ENCODE measurements at regions not wholly inside any gene's neighbourhood (a gene's known extent, or its start where the extent isn't known, plus 50 kb on each side); places are given as distances from the start of the nearest gene placed in this dataset.

DNA sequence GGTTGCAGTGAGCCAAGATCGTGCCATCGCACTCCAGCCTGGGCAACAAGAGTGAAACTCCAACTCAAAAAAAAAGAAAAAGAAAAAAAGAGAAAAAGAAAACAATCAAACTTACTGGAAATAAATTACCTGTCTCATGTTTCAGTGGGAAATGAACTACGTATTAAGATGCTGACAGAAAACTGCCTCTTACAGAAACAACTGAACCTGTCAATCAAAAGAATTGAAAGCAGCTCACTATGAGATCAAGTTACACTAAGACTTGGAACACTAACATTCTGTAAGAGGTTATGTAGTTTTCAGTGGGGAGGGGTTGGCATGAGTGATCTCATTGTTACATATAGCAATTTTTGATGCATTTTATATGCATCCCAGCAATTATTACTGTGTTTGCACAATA, 64.4 kb upstream of the SPATA31E1 start:
- TF ChIP-seq, protein P1, sequence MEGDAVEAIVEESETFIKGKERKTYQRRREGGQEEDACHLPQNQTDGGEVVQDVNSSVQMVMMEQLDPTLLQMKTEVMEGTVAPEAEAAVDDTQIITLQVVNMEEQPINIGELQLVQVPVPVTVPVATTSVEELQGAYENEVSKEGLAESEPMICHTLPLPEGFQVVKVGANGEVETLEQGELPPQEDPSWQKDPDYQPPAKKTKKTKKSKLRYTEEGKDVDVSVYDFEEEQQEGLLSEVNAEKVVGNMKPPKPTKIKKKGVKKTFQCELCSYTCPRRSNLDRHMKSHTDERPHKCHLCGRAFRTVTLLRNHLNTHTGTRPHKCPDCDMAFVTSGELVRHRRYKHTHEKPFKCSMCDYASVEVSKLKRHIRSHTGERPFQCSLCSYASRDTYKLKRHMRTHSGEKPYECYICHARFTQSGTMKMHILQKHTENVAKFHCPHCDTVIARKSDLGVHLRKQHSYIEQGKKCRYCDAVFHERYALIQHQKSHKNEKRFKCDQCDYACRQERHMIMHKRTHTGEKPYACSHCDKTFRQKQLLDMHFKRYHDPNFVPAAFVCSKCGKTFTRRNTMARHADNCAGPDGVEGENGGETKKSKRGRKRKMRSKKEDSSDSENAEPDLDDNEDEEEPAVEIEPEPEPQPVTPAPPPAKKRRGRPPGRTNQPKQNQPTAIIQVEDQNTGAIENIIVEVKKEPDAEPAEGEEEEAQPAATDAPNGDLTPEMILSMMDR (conservative IDR thresholded peaks at IDR 0.05) = no peak
- no peak overlapping the region for H3K27ac ChIP-seq

DNA sequence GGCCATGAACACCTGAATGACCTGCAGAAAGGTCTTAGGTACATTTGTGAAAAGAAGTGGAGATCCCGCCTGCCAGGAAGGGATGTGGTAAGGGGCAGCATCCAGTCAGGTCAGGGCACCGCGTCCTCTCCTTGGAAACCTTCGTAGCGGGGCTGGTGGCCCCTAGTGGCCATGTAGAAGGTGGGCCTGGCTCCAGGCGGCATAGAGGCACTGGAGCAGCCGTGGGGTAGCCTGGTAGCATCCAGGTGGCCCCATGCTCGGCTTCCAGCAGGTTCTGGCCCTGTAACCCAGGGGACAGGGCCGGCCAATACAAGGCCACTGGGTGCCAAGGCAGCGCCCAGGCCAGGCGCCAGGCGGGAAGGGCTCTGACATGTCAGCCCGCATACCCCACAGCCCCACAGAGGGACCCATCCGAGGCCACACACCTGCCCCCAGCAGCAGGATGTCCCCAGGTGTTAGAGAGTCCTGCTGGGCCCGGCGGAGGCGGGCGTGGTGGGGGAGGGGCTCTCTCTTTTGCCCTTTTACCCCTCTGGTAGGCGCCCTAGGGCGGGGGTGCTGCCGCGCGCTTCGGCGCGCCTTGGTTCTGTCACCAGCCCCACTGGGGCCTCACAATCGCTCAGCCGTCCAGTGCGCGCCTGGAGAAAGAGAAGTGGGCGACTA, 58.3 kb upstream of the SPATA31E1 start:
- TF ChIP-seq, protein P1 (conservative IDR thresholded peaks at IDR 0.05) = no peak
- H3K27ac ChIP-seq = no peak overlapping the region

DNA sequence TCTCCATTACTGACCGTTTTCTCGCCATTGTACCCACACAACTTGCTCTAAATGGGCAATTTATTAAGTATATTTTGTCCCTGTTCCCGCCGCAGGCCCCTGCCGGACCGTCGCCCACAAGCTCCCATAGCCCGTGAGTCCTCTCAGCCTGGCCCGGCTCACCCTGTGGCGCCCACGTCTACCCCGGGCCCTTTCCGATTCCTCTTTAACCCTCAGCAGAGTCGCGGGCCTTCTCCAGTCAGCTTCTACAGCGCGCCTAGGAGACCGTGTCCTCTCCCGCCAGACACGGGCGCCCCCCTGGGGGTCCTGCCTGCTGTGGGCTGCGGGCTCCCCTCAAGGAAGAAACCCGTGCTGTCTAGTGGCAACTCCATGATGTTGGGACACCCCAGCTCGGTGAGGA, 57.8 kb upstream of the SPATA31E1 start:
- no peak overlapping the region for H3K27ac ChIP-seq
- TF ChIP-seq, protein P1 (conservative IDR thresholded peaks at IDR 0.05) = no peak

- TF ChIP-seq, protein P1 (conservative IDR thresholded peaks at IDR 0.05) = no peak
- H3K27ac ChIP-seq = no peak overlapping the region
Observed at GRCh38 chr9:87826331-87826730, 56.3 kb upstream of the SPATA31E1 start.

- TF ChIP-seq, protein P1 (conservative IDR thresholded peaks at IDR 0.05) = no peak
- no peak overlapping the region for H3K27ac ChIP-seq
Observed at GRCh38 chr9:87827341-87827740, 55.3 kb upstream of the SPATA31E1 start.

DNA sequence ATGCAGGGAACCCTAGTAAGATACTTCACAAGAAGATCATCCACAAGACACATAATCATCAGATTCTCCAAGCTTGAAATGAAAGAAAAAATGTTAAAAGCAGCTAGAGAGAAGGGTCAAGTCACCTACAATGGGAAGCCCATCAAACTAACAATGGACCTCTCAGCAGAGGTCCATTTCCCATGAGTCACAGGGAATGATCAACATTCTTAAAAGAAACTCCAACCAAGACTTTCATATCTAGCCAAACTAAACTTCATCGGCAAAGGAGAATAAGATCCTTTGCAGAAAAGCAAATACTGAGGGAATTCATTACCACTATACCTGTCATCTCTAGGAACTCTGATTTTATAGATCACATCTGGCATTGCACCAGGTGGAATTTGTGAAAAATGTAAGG, 52.9 kb upstream of the SPATA31E1 start:
- TF ChIP-seq, protein P1 (conservative IDR thresholded peaks at IDR 0.05) = no peak
- H3K27ac ChIP-seq = no peak overlapping the region

DNA sequence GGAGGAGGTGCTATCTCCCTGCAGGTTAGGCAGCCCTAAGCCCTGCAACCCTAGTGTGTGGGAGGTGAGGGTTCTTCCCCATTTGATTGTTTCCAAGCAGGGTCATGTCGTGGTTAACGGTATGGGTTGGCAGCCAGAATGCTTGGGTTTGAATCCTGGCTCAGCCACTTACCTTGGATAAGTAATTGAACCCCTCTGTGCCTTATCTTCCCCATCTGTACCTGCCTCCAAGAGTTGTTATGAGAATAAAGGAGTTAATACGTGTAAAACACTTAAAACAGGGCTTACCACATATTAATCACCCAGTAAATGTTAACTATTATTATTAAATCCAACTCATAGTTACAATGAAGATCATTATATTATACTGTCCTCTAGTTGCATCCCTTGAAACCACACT, 52.2 kb upstream of the SPATA31E1 start:
- no peak overlapping the region for H3K27ac ChIP-seq
- TF ChIP-seq, protein P1 (conservative IDR thresholded peaks at IDR 0.05) = no peak; the same call in 1 of the 2 replicates

Measured in VCaP (cell line).